HL-60 (cell line): ENCODE measurements at regions not wholly inside any gene's neighbourhood (a gene's known extent, or its start where the extent isn't known, plus 50 kb on each side); places are given as distances from the start of the nearest gene placed in this dataset.

Source experiments
- DNase-seq, 2 experiments: peaks; one replicate each; pipeline ENCODE4 v3.0.0-alpha.2; 2010 to 2020; ENCODE audit warnings: low read depth in 1 of 2, low spot score in 1 of 2
- H3K27ac ChIP-seq: fragments of 250-450 bp; sonication (Bioruptor Pico); replicated peaks from 2 replicates; pipeline ENCODE4 v1.5.1; 2020; ENCODE audit warnings: mild to moderate bottlenecking, moderate library complexity
- H3K27me3 ChIP-seq: fragments of 250-450 bp; sonication (Bioruptor Pico); 2 replicates; pipeline ENCODE4 v1.5.1; 2021; ENCODE audit warnings: mild to moderate bottlenecking, moderate library complexity; ENCODE audit not compliant: insufficient read depth, poor library complexity, severe bottlenecking
- H3K4me3 ChIP-seq: replicated peaks from 2 replicates; pipeline ENCODE4 v1.5.1; 2011; ENCODE audit warnings: mild to moderate bottlenecking, control low read depth, low read length; ENCODE audit not compliant: insufficient read depth
- CTCF ChIP-seq: IDR thresholded peaks from one replicate; pipeline ENCODE4 v1.5.1; 2011; ENCODE audit warnings: low read length, control low read depth, inconsistent platforms; ENCODE audit not compliant: insufficient read depth
- GABPA ChIP-seq: IDR thresholded peaks from 2 replicates; pipeline ENCODE4 v1.6.1; 2012; ENCODE audit warnings: low read depth
- POLR2AphosphoS5 ChIP-seq: IDR thresholded peaks from 2 replicates; pipeline ENCODE4 v1.6.1; 2012; ENCODE audit warnings: low read depth
- REST ChIP-seq: IDR thresholded peaks from 2 replicates; pipeline ENCODE4 v1.6.1; 2012; ENCODE audit warnings: low read depth; ENCODE audit not compliant: insufficient replicate concordance
- SPI1 ChIP-seq: IDR thresholded peaks from 2 replicates; pipeline ENCODE4 v1.6.1; 2012; ENCODE audit warnings: low read depth, mild to moderate bottlenecking, borderline replicate concordance

- Histone ChIP-seq H3K27me3 (no peaks in the 10 kb centered on the region), H3K27ac (no peak overlapping the region), H3K4me3 (no peak overlapping the region)
- no peak for DNase-seq
- TF ChIP-seq REST (no peak), CTCF (no peak), POLR2AphosphoS5 (no peak), GABPA (no peak), SPI1 (no peak)
Measured at GRCh38 chr6:67877288-67877687, 757.8 kb upstream of the ADGRB3 start.

GRCh38 chr6:67875877-67876383 lies 759.2 kb upstream of the ADGRB3 start:
- TF ChIP-seq CTCF, result no peak
- no peak for TF ChIP-seq POLR2AphosphoS5
- no peak for TF ChIP-seq REST
- no peak for TF ChIP-seq GABPA
- no peak overlapping the region for H3K4me3 ChIP-seq
- no peak for DNase-seq
- H3K27me3 ChIP-seq, result no peaks in the 10 kb centered on the region
- H3K27ac ChIP-seq, result no peak overlapping the region

- Histone ChIP-seq H3K27ac (no peak overlapping the region), H3K4me3 (no peak overlapping the region), H3K27me3 (no peaks in the 10 kb centered on the region)
- DNase-seq, result no peak
- TF ChIP-seq REST, result no peak
- TF ChIP-seq SPI1, result no peak
- TF ChIP-seq GABPA, result no peak
- no peak for TF ChIP-seq POLR2AphosphoS5
- TF ChIP-seq CTCF, result no peak
Measured at GRCh38 chr6:67870321-67870720, 764.8 kb upstream of the ADGRB3 start.
